ENCODE measurements at regions not wholly inside any gene's neighbourhood (a gene's known extent, or its start where the extent isn't known, plus 50 kb on each side); places are given as distances from the start of the nearest gene placed in this dataset.
"Not testable (repeated sequence)": the region's sequence is repeated elsewhere in the genome, so short reads cannot be mapped to it uniquely, and the experiment has no call there.

GRCh38 chr2:236998758-236999157 lies 86.9 kb upstream of the COPS8 start:
- TF ChIP-seq CTCF (IDR thresholded peaks at IDR 0.05) = no peak
- POLR2A ChIA-PET = no interaction called here
- H3K36me3 ChIP-seq (ENCODE audit: insufficient read depth, low read length) = no peaks in the 10 kb centered on the region
- Mint-ChIP-seq H3K9me3 (no peaks in the 10 kb centered on the region), H3K27ac (no peak overlapping the region), H3K4me1 (ENCODE audit: low read depth) (no peaks in the 10 kb centered on the region), H3K27me3 (peaks cover 15% of the 10 kb centered on the region), H3K4me3 (no peak overlapping the region), H3K36me3 (ENCODE audit: low read depth) (no peaks in the 10 kb centered on the region)
- no peaks in the 10 kb centered on the region for H3K4me1 ChIP-seq (ENCODE audit: insufficient read depth, low read length)
- no peaks in the 10 kb centered on the region for H3K9me3 ChIP-seq (ENCODE audit: control insufficient read depth in 1 of 2, insufficient read depth in 1 of 2, low read length in 2 of 2)
- no peak overlapping the region for H3K4me3 ChIP-seq (ENCODE audit: low read length)
- peaks cover 9% of the 10 kb centered on the region in 2 experiments for H3K27me3 ChIP-seq (ENCODE audit: control insufficient read depth in 1 of 2, insufficient read depth in 2 of 2, low read length in 2 of 2)
- ATAC-seq (ENCODE audit: poor library complexity) (no peak), DNase-seq (no peak)
- CTCF ChIA-PET = no interaction called here
- no peak overlapping the region for H3K27ac ChIP-seq (ENCODE audit: low read depth in 1 of 2, low read length in 2 of 2)
- intact Hi-C loops (cut with DNase I, micrococcal nuclease) = no loop called here

- TF ChIP-seq CTCF (IDR thresholded peaks at IDR 0.05) = no peak
- ATAC-seq (ENCODE audit: poor library complexity) = no peak
- intact Hi-C loops (cut with DNase I, micrococcal nuclease) = no loop called here
- Mint-ChIP-seq H3K9me3 (no peaks in the 10 kb centered on the region), H3K27ac (no peak overlapping the region), H3K36me3 (ENCODE audit: low read depth) (no peaks in the 10 kb centered on the region), H3K4me1 (ENCODE audit: low read depth) (no peaks in the 10 kb centered on the region), H3K4me3 (no peak overlapping the region), H3K27me3 (peaks cover 15% of the 10 kb centered on the region)
- Histone ChIP-seq H3K9me3 (ENCODE audit: control insufficient read depth in 1 of 2, insufficient read depth in 1 of 2, low read length in 2 of 2) (no peaks in the 10 kb centered on the region), H3K4me1 (ENCODE audit: insufficient read depth, low read length) (no peaks in the 10 kb centered on the region), H3K4me3 (ENCODE audit: low read length) (no peak overlapping the region), H3K27ac (ENCODE audit: low read depth in 1 of 2, low read length in 2 of 2) (no peak overlapping the region), H3K36me3 (ENCODE audit: insufficient read depth, low read length) (no peaks in the 10 kb centered on the region), H3K27me3 (ENCODE audit: control insufficient read depth in 1 of 2, insufficient read depth in 2 of 2, low read length in 2 of 2) (peaks cover 9% of the 10 kb centered on the region in 2 experiments)
- no peak for DNase-seq
- ChIA-PET CTCF (interaction anchor here (0.7 kb wide), 1 partner anchor 645 kb away, joined by 4 read pairs; no protein-coding TSS in a partner anchor), POLR2A (no interaction called here)
Measured at GRCh38 chr2:237000481-237000880, 85.2 kb upstream of the COPS8 start.

GRCh38 chr2:237005341-237005740 lies 80.3 kb upstream of the COPS8 start:
- CTCF ChIA-PET; H3K36me3 Mint-ChIP-seq (ENCODE audit: low read depth); H3K4me3 Mint-ChIP-seq; H3K36me3 ChIP-seq (ENCODE audit: insufficient read depth, low read length); intact Hi-C loops (cut with DNase I, micrococcal nuclease); H3K27ac Mint-ChIP-seq; H3K4me1 ChIP-seq (ENCODE audit: insufficient read depth, low read length); H3K27ac ChIP-seq (ENCODE audit: low read depth in 1 of 2, low read length in 2 of 2); POLR2A ChIA-PET; H3K4me3 ChIP-seq (ENCODE audit: low read length); H3K4me1 Mint-ChIP-seq (ENCODE audit: low read depth); H3K9me3 Mint-ChIP-seq; H3K9me3 ChIP-seq (ENCODE audit: control insufficient read depth in 1 of 2, insufficient read depth in 1 of 2, low read length in 2 of 2); ATAC-seq (ENCODE audit: poor library complexity); DNase-seq; H3K27me3 ChIP-seq (ENCODE audit: control insufficient read depth in 1 of 2, insufficient read depth in 2 of 2, low read length in 2 of 2); H3K27me3 Mint-ChIP-seq: not testable (repeated sequence)

- peaks cover 4% of the 10 kb centered on the region for H3K27me3 Mint-ChIP-seq
- intact Hi-C loops (cut with DNase I, micrococcal nuclease) = no loop called here
- no peak overlapping the region for H3K4me3 Mint-ChIP-seq
- H3K27ac ChIP-seq (ENCODE audit: low read depth in 1 of 2, low read length in 2 of 2) = no peak overlapping the region
- H3K36me3 Mint-ChIP-seq (ENCODE audit: low read depth) = no peaks in the 10 kb centered on the region
- H3K36me3 ChIP-seq (ENCODE audit: insufficient read depth, low read length) = no peaks in the 10 kb centered on the region
- H3K4me1 Mint-ChIP-seq (ENCODE audit: low read depth) = no peaks in the 10 kb centered on the region
- H3K4me3 ChIP-seq (ENCODE audit: low read length) = no peak overlapping the region
- TF ChIP-seq CTCF (IDR thresholded peaks at IDR 0.05) = no peak
- no peaks in the 10 kb centered on the region for H3K27me3 ChIP-seq (ENCODE audit: control insufficient read depth in 1 of 2, insufficient read depth in 2 of 2, low read length in 2 of 2)
- H3K27ac Mint-ChIP-seq = no peak overlapping the region
- no peaks in the 10 kb centered on the region for H3K9me3 ChIP-seq (ENCODE audit: control insufficient read depth in 1 of 2, insufficient read depth in 1 of 2, low read length in 2 of 2)
- ATAC-seq (ENCODE audit: poor library complexity) = no peak
- CTCF ChIA-PET = no interaction called here
- POLR2A ChIA-PET = no interaction called here
- H3K4me1 ChIP-seq (ENCODE audit: insufficient read depth, low read length) = no peaks in the 10 kb centered on the region
- H3K9me3 Mint-ChIP-seq = peaks cover 2% of the 10 kb centered on the region
- no peak for DNase-seq
Measured at GRCh38 chr2:237011206-237011795, 74.4 kb upstream of the COPS8 start.

Data from CD4-positive, alpha-beta T cell (primary cell).